ENCODE measurements at regions not wholly inside any gene's neighbourhood (a gene's known extent, or its start where the extent isn't known, plus 50 kb on each side); places are given as distances from the start of the nearest gene placed in this dataset.
A peak's percentile ranks its signal among the peaks of the same experiment; 100 is the strongest.

DNA sequence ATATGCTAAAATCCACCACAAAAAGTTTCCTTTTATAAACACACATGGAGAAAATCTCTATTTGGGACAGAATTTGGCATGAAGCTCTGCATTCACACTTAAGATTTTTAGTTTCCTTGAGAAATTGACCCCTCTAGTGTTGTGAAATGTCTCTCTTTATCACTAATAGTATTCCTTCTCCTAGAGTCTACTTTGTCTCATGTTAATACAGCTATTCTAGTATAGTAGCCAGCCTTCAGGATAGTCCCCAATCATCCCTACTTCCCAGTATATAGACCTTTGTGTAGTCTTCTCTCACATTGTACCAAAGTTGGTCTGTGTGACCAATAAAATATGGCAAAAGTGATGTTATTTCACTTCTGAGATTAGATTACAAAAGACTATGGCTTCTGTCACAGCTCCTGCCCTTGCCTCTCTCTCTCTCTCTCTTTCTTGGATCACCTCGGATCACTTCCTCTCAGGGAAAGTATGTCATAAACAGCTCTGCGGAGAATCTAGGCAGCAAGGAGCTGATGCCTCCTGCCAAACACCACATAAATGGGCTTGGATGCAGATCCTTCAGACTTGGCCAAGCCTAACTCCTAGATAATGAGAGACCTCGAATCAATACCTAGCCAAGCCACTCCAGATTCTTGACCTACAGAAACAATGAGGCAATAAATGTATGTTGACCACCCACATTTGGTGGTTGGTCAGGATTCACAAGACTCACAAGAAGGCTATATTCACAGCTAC lies 59.7 kb upstream of the NABP1 start:
- POLR2A ChIA-PET (ENCODE audit: unreplicated experiment): no interaction called here
- Histone ChIP-seq H3K4me3 (ENCODE audit: low read length) (no peak overlapping the region), H3K79me2 (ENCODE audit: low read length) (no peaks in the 10 kb centered on the region), H3K9me3 (ENCODE audit: low read length) (no peaks in the 10 kb centered on the region), H3K9me2 (replicated peaks; ENCODE audit: low read length) (no peaks in the 10 kb centered on the region), H3K4me1 (ENCODE audit: insufficient read depth, low read length) (peaks cover 24% of the 10 kb centered on the region), H2AFZ (ENCODE audit: low read length) (peak overlapping the region; percentile 24; the same call in 1 of the 2 replicates), H3K36me3 (ENCODE audit: low read depth, low read length) (no peaks in the 10 kb centered on the region), H4K20me1 (ENCODE audit: low read length) (no peaks in the 10 kb centered on the region), H3K27me3 (ENCODE audit: low read length) (no peaks in the 10 kb centered on the region), H3K27ac (ENCODE audit: low read length) (no peak overlapping the region), H3F3A (ENCODE audit: low read length, unreplicated experiment) (no peaks in the 10 kb centered on the region), H3K4me2 (ENCODE audit: low read length) (no peak overlapping the region), H3K9ac (ENCODE audit: low read length) (no peak overlapping the region)
- no peak for DNase-seq
- CTCF ChIA-PET: no interaction called here
- ATAC-seq: no peak
- TF ChIP-seq CTCF (conservative IDR thresholded peaks at IDR 0.05; ENCODE audit: low read depth, low read length) (no peak), EZH2 (IDR thresholded peaks at IDR 0.05; ENCODE audit: low read length, unreplicated experiment) (no peak), EZH2phosphoT487 (IDR thresholded peaks at IDR 0.05; ENCODE audit: borderline replicate concordance, low read length) (no peak)
- intact Hi-C loops (cut with micrococcal nuclease): no loop called here
- BruUV-seq (replicated peaks): no TSS peak

GRCh38 chr2:191618786-191619185 lies 59.1 kb upstream of the NABP1 start:
- ATAC-seq (no peak), DNase-seq (no peak)
- Histone ChIP-seq H3K9ac (ENCODE audit: low read length) (no peak overlapping the region), H3K79me2 (ENCODE audit: low read length) (no peaks in the 10 kb centered on the region), H2AFZ (ENCODE audit: low read length) (no peak overlapping the region), H3K4me3 (ENCODE audit: low read length) (no peak overlapping the region), H3K27ac (ENCODE audit: low read length) (no peak overlapping the region), H3K9me3 (ENCODE audit: low read length) (no peaks in the 10 kb centered on the region), H3K36me3 (ENCODE audit: low read depth, low read length) (no peaks in the 10 kb centered on the region), H3K4me1 (ENCODE audit: insufficient read depth, low read length) (peaks cover 26% of the 10 kb centered on the region), H4K20me1 (ENCODE audit: low read length) (no peaks in the 10 kb centered on the region), H3K27me3 (ENCODE audit: low read length) (no peaks in the 10 kb centered on the region), H3K9me2 (replicated peaks; ENCODE audit: low read length) (no peaks in the 10 kb centered on the region), H3F3A (ENCODE audit: low read length, unreplicated experiment) (no peaks in the 10 kb centered on the region), H3K4me2 (ENCODE audit: low read length) (no peak overlapping the region)
- ChIA-PET POLR2A (ENCODE audit: unreplicated experiment) (no interaction called here), CTCF (no interaction called here)
- no peak for TF ChIP-seq EZH2 (IDR thresholded peaks at IDR 0.05; ENCODE audit: low read length, unreplicated experiment)
- no peak for TF ChIP-seq EZH2phosphoT487 (IDR thresholded peaks at IDR 0.05; ENCODE audit: borderline replicate concordance, low read length)
- TF ChIP-seq CTCF (conservative IDR thresholded peaks at IDR 0.05; ENCODE audit: low read depth, low read length): no peak
- intact Hi-C loops (cut with micrococcal nuclease): no loop called here
- BruUV-seq (replicated peaks): no TSS peak

DNA sequence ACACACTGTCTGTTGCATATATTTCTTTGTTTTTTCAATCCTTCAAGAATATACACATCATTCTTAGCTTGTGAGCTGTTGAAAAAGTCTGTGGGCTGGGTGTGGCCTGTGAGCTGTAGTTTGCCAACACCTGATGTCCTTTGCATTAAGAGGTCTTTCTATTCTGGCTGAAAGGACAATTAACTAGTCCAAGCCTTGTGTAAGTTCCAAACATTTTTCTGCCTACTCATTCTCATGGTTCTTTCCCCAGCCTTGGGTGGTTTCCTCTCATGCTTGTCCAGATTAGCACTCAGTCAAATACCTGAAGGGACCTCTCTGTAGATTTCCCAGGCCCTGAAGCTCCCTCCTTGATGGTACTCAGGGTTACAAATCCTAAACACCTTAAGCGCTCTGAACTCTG lies 57.8 kb upstream of the NABP1 start:
- intact Hi-C loops (cut with micrococcal nuclease): no loop called here
- peaks cover 31% of the 10 kb centered on the region for H3K4me1 ChIP-seq (ENCODE audit: insufficient read depth, low read length)
- no peaks in the 10 kb centered on the region for H3K27me3 ChIP-seq (ENCODE audit: low read length)
- no peaks in the 10 kb centered on the region for H4K20me1 ChIP-seq (ENCODE audit: low read length)
- no peak overlapping the region for H3K4me3 ChIP-seq (ENCODE audit: low read length)
- H3F3A ChIP-seq (ENCODE audit: low read length, unreplicated experiment): no peaks in the 10 kb centered on the region
- no peak for TF ChIP-seq EZH2phosphoT487 (IDR thresholded peaks at IDR 0.05; ENCODE audit: borderline replicate concordance, low read length)
- no peak for TF ChIP-seq EZH2 (IDR thresholded peaks at IDR 0.05; ENCODE audit: low read length, unreplicated experiment)
- no peak for TF ChIP-seq CTCF (conservative IDR thresholded peaks at IDR 0.05; ENCODE audit: low read depth, low read length)
- no peaks in the 10 kb centered on the region for H3K36me3 ChIP-seq (ENCODE audit: low read depth, low read length)
- H3K9me3 ChIP-seq (ENCODE audit: low read length): no peaks in the 10 kb centered on the region
- ATAC-seq (no peak), DNase-seq (no peak)
- ChIA-PET POLR2A (ENCODE audit: unreplicated experiment) (no interaction called here), CTCF (interaction anchor here (0.6 kb wide), 1 partner anchor 68 kb away, joined by 3 read pairs; no protein-coding TSS in a partner anchor)
- H2AFZ ChIP-seq (ENCODE audit: low read length): no peak overlapping the region
- no peak overlapping the region for H3K27ac ChIP-seq (ENCODE audit: low read length)
- H3K79me2 ChIP-seq (ENCODE audit: low read length): no peaks in the 10 kb centered on the region
- no TSS peak for BruUV-seq (replicated peaks)
- no peak overlapping the region for H3K4me2 ChIP-seq (ENCODE audit: low read length)
- H3K9ac ChIP-seq (ENCODE audit: low read length): no peak overlapping the region
- no peaks in the 10 kb centered on the region for H3K9me2 ChIP-seq (replicated peaks; ENCODE audit: low read length)
